LNCaP clone FGC (cell line): ENCODE measurements at regions not wholly inside any gene's neighbourhood (a gene's known extent, or its start where the extent isn't known, plus 50 kb on each side); places are given as distances from the start of the nearest gene placed in this dataset.

Experiments
- DNase-seq: peaks from one replicate; pipeline ENCODE4 v3.0.0-alpha.2; 2011; ENCODE audit warnings: low read depth
- H3K4me3 ChIP-seq: 2 replicates; pipeline ENCODE4 v1.5.1; 2011; ENCODE audit warnings: mild to moderate bottlenecking, low read depth, low read length, control low read depth
- TF ChIP-seq, protein P1 (sequence below): IDR thresholded peaks from 2 replicates; pipeline ENCODE4 v1.5.1; 2012; ENCODE audit warnings: mild to moderate bottlenecking; ENCODE audit not compliant: control insufficient read depth, insufficient read depth; ENCODE audit errors: extremely low read depth

DNA sequence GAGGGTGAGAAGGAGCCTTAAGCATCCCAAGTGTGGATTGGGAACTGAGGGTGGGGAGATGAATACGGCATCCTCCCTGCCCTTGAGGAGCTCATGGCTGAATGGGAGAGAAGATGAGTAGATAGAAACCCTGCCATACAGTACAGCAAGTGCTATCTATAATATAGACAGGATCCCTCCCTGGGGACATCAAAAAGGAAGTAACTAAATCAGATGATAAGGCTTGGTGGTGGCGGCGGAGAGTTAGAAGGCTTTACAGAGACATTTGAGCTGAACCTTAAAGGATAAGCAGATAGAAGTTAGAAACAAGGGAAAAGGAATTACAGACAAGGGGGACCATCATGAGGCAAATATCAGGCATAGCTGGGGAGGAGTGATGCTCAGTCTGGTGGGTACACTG lies 67.5 kb upstream of the TMEM132E start:
- DNase-seq, result no peak
- no peak overlapping the region for H3K4me3 ChIP-seq
- TF ChIP-seq, protein P1, sequence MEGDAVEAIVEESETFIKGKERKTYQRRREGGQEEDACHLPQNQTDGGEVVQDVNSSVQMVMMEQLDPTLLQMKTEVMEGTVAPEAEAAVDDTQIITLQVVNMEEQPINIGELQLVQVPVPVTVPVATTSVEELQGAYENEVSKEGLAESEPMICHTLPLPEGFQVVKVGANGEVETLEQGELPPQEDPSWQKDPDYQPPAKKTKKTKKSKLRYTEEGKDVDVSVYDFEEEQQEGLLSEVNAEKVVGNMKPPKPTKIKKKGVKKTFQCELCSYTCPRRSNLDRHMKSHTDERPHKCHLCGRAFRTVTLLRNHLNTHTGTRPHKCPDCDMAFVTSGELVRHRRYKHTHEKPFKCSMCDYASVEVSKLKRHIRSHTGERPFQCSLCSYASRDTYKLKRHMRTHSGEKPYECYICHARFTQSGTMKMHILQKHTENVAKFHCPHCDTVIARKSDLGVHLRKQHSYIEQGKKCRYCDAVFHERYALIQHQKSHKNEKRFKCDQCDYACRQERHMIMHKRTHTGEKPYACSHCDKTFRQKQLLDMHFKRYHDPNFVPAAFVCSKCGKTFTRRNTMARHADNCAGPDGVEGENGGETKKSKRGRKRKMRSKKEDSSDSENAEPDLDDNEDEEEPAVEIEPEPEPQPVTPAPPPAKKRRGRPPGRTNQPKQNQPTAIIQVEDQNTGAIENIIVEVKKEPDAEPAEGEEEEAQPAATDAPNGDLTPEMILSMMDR, result no peak

DNA sequence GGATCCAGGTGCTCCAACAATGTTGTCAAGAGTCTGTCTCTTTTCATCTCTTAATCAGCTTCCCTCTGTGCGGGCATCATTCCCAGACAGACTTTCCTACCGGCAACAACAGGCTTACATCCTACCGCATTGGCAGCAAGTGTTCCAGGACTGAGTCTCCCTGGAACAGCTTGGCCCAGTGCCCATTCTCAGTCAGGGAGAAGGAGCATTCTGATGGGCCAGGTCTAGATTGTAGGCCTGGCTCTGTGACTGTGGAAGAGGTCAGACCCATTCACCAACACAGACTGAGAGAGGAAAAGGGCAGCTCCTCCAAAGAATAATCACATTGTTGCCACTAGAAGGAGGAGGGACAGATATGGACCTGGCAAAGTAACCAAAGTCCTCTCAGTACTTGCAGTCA lies 68.1 kb upstream of the TMEM132E start:
- DNase-seq, result no peak
- TF ChIP-seq, protein P1, result no peak
- H3K4me3 ChIP-seq, result no peak overlapping the region

DNA sequence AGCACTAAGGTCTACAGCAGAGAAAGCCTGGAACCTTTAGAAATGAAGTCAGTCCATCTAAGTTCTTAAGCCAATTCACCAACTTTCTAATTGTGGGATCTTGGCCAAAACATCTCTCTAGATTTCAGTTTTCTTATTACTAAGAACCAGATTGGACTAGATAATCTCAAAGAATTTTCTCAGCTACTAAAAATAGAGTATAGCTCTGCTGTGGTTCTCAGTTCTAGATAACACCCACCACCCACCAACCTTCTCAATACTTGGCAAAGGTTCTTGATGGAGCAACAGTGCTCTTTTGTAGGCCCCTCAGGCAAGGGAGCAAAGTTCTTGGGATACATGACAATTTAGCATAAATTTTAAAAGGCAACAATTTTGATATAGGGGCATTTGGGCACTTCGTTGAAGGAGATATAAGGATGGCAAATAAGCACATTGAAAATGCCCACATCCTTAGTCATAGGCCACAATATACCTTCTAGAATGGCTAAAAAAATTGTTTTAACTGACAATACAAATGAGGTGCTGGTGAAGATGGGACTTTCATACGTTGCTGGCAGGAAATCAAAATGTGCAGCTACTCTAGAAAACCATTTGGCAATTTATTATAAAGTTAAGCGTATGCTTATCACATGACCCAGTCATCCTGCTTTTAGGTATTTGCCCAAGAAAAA lies 74.4 kb upstream of the TMEM132E start:
- no peak overlapping the region for H3K4me3 ChIP-seq
- TF ChIP-seq, protein P1, result no peak
- no peak for DNase-seq

DNA sequence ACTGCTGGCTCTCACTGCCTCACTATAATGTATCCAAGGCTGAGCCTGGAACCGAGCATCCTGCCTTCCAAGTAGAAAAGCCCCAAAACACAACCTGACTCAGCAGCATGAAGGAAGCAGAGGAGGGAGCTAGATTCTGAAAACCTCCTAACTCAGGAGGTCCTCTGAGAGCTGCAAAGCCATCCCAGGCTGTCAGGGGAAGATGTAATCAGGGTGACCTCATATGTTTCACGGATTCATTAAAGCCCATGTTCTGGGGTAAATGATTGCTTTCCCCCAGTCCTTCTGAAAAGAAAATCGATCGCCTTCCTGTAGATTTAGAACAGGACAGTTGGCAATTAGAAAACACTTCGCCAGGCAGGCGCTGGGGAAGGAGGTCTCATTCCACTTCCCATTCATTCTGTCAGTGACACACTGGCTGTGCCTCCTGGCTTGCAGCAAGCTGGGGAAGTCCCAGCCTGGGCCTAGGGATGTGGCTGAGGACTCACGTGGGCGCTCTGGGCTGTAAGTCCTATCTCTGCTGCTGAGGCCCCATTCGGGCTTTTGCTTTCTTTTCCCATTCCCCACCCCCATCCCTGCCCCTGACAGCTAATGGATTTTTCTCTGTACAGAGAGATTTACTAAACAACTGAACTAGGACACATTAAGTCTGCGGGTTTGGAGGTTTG lies 75.7 kb upstream of the TMEM132E start:
- TF ChIP-seq, protein P1, result no peak
- DNase-seq, result no peak
- H3K4me3 ChIP-seq, result no peak overlapping the region

DNA sequence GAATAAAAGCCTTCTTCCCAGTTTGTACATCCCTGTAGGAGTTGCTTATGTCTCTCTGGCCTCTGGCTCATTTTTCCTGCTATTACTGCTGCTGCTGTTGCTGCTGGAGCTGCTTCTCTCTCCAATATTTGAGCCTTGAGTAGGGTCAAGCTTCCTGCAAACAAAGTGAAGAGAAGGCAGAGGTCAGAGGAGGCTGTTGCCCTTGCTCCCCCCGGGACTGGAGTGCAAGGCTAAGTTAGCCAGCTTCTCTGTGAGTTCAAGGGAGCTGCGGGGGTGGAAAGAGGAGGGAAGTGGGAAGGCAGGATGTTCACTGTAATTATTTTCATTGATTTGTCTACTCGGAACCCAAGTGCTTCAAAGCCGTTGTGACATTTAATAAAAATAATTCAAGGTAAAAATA lies 77.0 kb upstream of the TMEM132E start:
- DNase-seq, result no peak
- TF ChIP-seq, protein P1, result no peak
- no peak overlapping the region for H3K4me3 ChIP-seq

DNA sequence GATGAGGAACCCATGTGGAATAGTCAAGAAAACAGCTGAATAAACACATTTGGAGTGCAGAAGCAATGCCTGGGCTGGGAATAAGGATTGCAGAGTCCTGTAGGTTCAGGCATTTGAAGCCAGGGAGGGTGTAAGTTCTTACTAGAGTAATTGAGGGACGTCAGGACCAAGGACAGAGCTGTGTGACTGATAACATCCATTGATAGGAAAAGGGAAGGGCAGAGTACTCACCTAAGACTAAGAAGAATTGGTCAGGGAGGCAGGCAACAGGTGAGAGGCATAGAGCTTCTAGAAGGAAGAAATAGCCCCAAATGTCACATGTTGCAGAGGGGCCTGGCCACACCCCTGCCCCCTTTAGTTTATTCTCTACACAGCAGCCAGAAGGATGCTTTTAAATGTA lies 79.8 kb upstream of the TMEM132E start:
- no peak overlapping the region for H3K4me3 ChIP-seq
- TF ChIP-seq, protein P1, result no peak
- peak; percentile 31 for DNase-seq
